GM23338 (cell line): ENCODE measurements at regions not wholly inside any gene's neighbourhood (a gene's known extent, or its start where the extent isn't known, plus 50 kb on each side); places are given as distances from the start of the nearest gene placed in this dataset.

Experiments
- ATAC-seq: fragments of 200-7000 bp; cut with Tn5 transposase; 3 replicates; pipeline ENCODE4 v1.9.1; 2020
- DNase-seq: peaks from one replicate; pipeline ENCODE4 v3.0.0-alpha.2; 2015; ENCODE audit warnings: low spot score
- H2AFZ ChIP-seq: fragments of 200-600 bp; sonication (generic); 2 replicates; pipeline ENCODE4 v1.8.0; 2016; ENCODE audit warnings: antibody characterized with exemption, mild to moderate bottlenecking, moderate library complexity
- H3F3A ChIP-seq: fragments of 200-600 bp; sonication (generic); replicated peaks from 2 replicates; pipeline ENCODE4 v1.8.0; 2017; ENCODE audit warnings: antibody characterized with exemption, mixed run types, low read depth
- H3K27ac ChIP-seq: fragments of 200-600 bp; sonication (generic); 2 replicates; pipeline ENCODE4 v1.6.1; 2016; ENCODE audit warnings: low read depth
- H3K27me3 ChIP-seq: fragments of 200-600 bp; sonication (generic); 2 replicates; pipeline ENCODE4 v1.8.0; 2016; ENCODE audit warnings: mild to moderate bottlenecking, mixed run types, moderate library complexity; ENCODE audit not compliant: insufficient read depth
- H3K36me3 ChIP-seq: fragments of 200-600 bp; sonication (generic); 2 replicates; pipeline ENCODE4 v1.8.0; 2016; ENCODE audit warnings: mild to moderate bottlenecking; ENCODE audit not compliant: insufficient read depth
- H3K4me1 ChIP-seq: fragments of 200-600 bp; sonication (generic); 2 replicates; pipeline ENCODE4 v1.8.0; 2016; ENCODE audit warnings: mild to moderate bottlenecking, moderate library complexity; ENCODE audit not compliant: insufficient read depth
- H3K4me2 ChIP-seq: fragments of 200-600 bp; sonication (generic); 2 replicates; pipeline ENCODE4 v1.7.1; 2017; ENCODE audit warnings: mixed run types
- H3K4me3 ChIP-seq: fragments of 200-600 bp; sonication (generic); 2 replicates; pipeline ENCODE4 v1.6.1; 2016; ENCODE audit warnings: mixed run types
- H3K79me2 ChIP-seq: fragments of 200-600 bp; sonication (generic); replicated peaks from 2 replicates; pipeline ENCODE4 v1.8.0; 2017; ENCODE audit warnings: mild to moderate bottlenecking; ENCODE audit not compliant: insufficient read depth
- H3K9me2 ChIP-seq: fragments of 200-600 bp; sonication (generic); 2 replicates; pipeline ENCODE4 v1.8.0; 2017; ENCODE audit not compliant: insufficient read depth
- H4K20me1 ChIP-seq: fragments of 200-600 bp; sonication (generic); replicated peaks from 2 replicates; pipeline ENCODE4 v1.8.0; 2017; ENCODE audit warnings: mild to moderate bottlenecking; ENCODE audit not compliant: insufficient read depth
- H3K27ac Mint-ChIP-seq: 2 replicates; pipeline ENCODE4 v1.8.0; 2020; ENCODE audit warnings: inconsistent platforms, mild to moderate bottlenecking, moderate library complexity, mixed read lengths
- H3K27me3 Mint-ChIP-seq: 3 replicates; pipeline ENCODE4 v1.8.0; 2022; ENCODE audit warnings: low read depth, mild to moderate bottlenecking, moderate library complexity, mixed read lengths, inconsistent platforms; ENCODE audit not compliant: insufficient read depth, poor library complexity
- H3K36me3 Mint-ChIP-seq: 3 replicates; pipeline ENCODE4 v1.8.0; 2021; ENCODE audit warnings: low read depth, mild to moderate bottlenecking, inconsistent platforms, moderate library complexity, mixed read lengths
- H3K4me1 Mint-ChIP-seq: 3 replicates; pipeline ENCODE4 v1.8.0; 2020; ENCODE audit warnings: mild to moderate bottlenecking, inconsistent platforms, mixed read lengths
- H3K4me3 Mint-ChIP-seq: 3 replicates; pipeline ENCODE4 v1.8.0; 2021; ENCODE audit warnings: moderate library complexity, mild to moderate bottlenecking, inconsistent platforms, mixed read lengths
- H3K9me3 Mint-ChIP-seq: 3 replicates; pipeline ENCODE4 v1.8.0; 2020; ENCODE audit warnings: moderate library complexity, mild to moderate bottlenecking, inconsistent platforms, mixed read lengths
- CREB1 ChIP-seq: fragments of 250-450 bp; sonication (Bioruptor Pico); IDR thresholded peaks from 2 replicates; pipeline ENCODE4 v1.5.0; 2020; ENCODE audit warnings: low read depth, mild to moderate bottlenecking, moderate library complexity
- ETS1 ChIP-seq: IDR thresholded peaks from 2 replicates; pipeline ENCODE4 v1.6.1; 2016; ENCODE audit warnings: antibody characterized with exemption
- EZH2 ChIP-seq: fragments of 200-600 bp; sonication (generic); IDR thresholded peaks from one replicate; pipeline ENCODE4 v1.8.0; 2017; ENCODE audit warnings: antibody characterized with exemption, mild to moderate bottlenecking, low read depth; ENCODE audit not compliant: unreplicated experiment
- EZH2phosphoT487 ChIP-seq: fragments of 200-600 bp; sonication (generic); IDR thresholded peaks from one replicate; pipeline ENCODE4 v1.8.1; 2018; ENCODE audit warnings: antibody characterized with exemption; ENCODE audit not compliant: unreplicated experiment
- JUNB ChIP-seq: IDR thresholded peaks from one replicate; pipeline ENCODE4 v1.6.1; 2016; ENCODE audit warnings: antibody characterized with exemption; ENCODE audit not compliant: unreplicated experiment
- NANOG ChIP-seq: IDR thresholded peaks from 2 replicates; pipeline ENCODE4 v1.6.1; 2016; ENCODE audit warnings: antibody characterized with exemption, borderline replicate concordance
- REST ChIP-seq: IDR thresholded peaks from one replicate; pipeline ENCODE4 v1.6.1; 2018; ENCODE audit warnings: antibody characterized with exemption; ENCODE audit not compliant: unreplicated experiment
- STAT1 ChIP-seq: IDR thresholded peaks from one replicate; pipeline ENCODE4 v1.6.1; 2016; ENCODE audit warnings: antibody characterized with exemption; ENCODE audit not compliant: unreplicated experiment
- ZNF331 ChIP-seq: fragments of 250-450 bp; sonication (Bioruptor Pico); IDR thresholded peaks from 2 replicates; pipeline ENCODE4 v1.5.0; 2020; ENCODE audit warnings: low read depth, mild to moderate bottlenecking, moderate library complexity
- ZNF462 ChIP-seq: fragments of 250-450 bp; sonication (Bioruptor Pico); IDR thresholded peaks from 2 replicates; pipeline ENCODE4 v1.5.0; 2020; ENCODE audit warnings: mild to moderate bottlenecking, moderate library complexity

- TF ChIP-seq REST, result no peak
- TF ChIP-seq EZH2phosphoT487, result no peak
Measured at GRCh38 chr6:169083508-169083874, 170.2 kb downstream of the THBS2 start (continued).

GRCh38 chr6:169082817-169083507, 170.7 kb downstream of the THBS2 start:
- Histone ChIP-seq H3K27ac (no peak overlapping the region), H3K79me2 (no peaks in the 10 kb centered on the region), H3K4me1 (no peaks in the 10 kb centered on the region; the same call in 1 of the 2 replicates), H3K36me3 (no peaks in the 10 kb centered on the region; the same call in 1 of the 2 replicates), H3F3A (no peaks in the 10 kb centered on the region), H2AFZ (no peak overlapping the region), H3K4me2 (no peak overlapping the region), H3K9me2 (no peaks in the 10 kb centered on the region), H4K20me1 (no peaks in the 10 kb centered on the region), H3K4me3 (no peak overlapping the region), H3K27me3 (no peaks in the 10 kb centered on the region)
- H3K27ac Mint-ChIP-seq, result no peak overlapping the region
- peaks cover 4% of the 10 kb centered on the region for H3K27me3 Mint-ChIP-seq
- H3K4me3 Mint-ChIP-seq, result no peak overlapping the region
- H3K9me3 Mint-ChIP-seq, result no peaks in the 10 kb centered on the region; the same call in 1 of the 3 replicates
- peaks cover 8% of the 10 kb centered on the region; the same call in 2 of the 3 replicates for H3K36me3 Mint-ChIP-seq
- no peaks in the 10 kb centered on the region; the same call in 2 of the 3 replicates for H3K4me1 Mint-ChIP-seq
- ATAC-seq (no peak), DNase-seq (no peak)
- TF ChIP-seq ZNF462 (CRISPR knock-in tag), result no peak
- TF ChIP-seq NANOG, result no peak
- TF ChIP-seq REST, result no peak
- no peak for TF ChIP-seq EZH2phosphoT487
- no peak for TF ChIP-seq ZNF331 (CRISPR knock-in tag)
- no peak for TF ChIP-seq STAT1
- no peak for TF ChIP-seq JUNB
- no peak for TF ChIP-seq EZH2
- TF ChIP-seq ETS1, result no peak
- TF ChIP-seq CREB1, result no peak
